GM19035 (cell line): ENCODE measurements at regions not wholly inside any gene's neighbourhood (a gene's known extent, or its start where the extent isn't known, plus 50 kb on each side); places are given as distances from the start of the nearest gene placed in this dataset.

Source experiments
- ATAC-seq: cut with Tn5 transposase; IDR thresholded peaks from one replicate; pipeline ENCODE4 v1.9.1; 2021; ENCODE audit not compliant: unreplicated experiment

- ATAC-seq = no peak
Measured at GRCh38 chr2:216914491-216914890, 54.6 kb upstream of the TNP1 start.

GRCh38 chr2:216911886-216912285, 52.0 kb upstream of the TNP1 start:
- no peak for ATAC-seq

- no peak for ATAC-seq
Measured at GRCh38 chr2:216911008-216911407, 51.1 kb upstream of the TNP1 start.

GRCh38 chr2:216909541-216910210, 49.8 kb upstream of the TNP1 start:
- no peak for ATAC-seq
